NCI-H2107 (cell line): ENCODE measurements at regions not wholly inside any gene's neighbourhood (a gene's known extent, or its start where the extent isn't known, plus 50 kb on each side); places are given as distances from the start of the nearest gene placed in this dataset.
"Not testable (repeated sequence)": the region's sequence is repeated elsewhere in the genome, so short reads cannot be mapped to it uniquely, and the experiment has no call there.

Experiments
- DNase-seq: peaks from one replicate; lab custom pipeline; 2025; lab: John Stamatoyannopoulos, UW

- not testable (repeated sequence) for DNase-seq
These were observed 110.0 kb upstream of the NDUFV2 start for GRCh38 chr18:8992500-8992899.

DNA sequence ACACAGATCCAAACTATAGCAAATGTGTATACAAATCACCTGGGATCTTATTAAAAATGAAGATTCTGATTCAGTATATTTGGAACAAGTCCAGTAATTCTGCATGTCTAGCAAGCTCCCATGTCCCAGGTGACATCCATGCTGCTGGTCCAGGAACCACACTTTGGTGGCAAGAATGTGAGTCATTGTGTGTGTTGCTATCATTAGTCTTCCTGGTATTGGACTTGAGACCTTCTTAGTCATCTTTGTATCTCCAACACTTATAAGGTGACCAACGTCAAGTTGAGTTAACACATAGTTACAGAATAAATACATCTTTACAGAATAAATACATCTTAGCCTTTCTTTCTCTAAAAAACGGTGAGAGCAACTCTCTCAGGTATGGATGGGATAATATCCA, 107.9 kb upstream of the NDUFV2 start:
- no peak for DNase-seq

DNA sequence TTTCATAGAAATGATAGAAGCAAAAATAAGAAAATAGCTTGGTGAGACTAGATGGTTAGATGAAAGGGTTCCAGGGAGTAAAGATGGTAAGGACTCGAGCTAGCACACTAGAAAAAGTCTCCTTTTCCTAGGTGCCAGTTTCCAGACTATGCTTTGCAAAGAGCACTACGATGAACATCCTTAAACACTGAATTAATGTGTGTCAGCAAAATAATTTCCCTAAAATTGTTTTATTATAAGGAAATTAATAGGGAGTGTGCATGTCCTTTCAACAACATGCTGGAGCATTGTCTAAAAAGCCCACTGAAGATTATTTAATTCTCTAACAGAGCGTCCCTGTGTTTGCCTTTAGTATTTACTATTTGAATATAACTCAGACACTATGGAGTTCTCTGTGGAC, 107.4 kb upstream of the NDUFV2 start:
- DNase-seq: no peak

DNA sequence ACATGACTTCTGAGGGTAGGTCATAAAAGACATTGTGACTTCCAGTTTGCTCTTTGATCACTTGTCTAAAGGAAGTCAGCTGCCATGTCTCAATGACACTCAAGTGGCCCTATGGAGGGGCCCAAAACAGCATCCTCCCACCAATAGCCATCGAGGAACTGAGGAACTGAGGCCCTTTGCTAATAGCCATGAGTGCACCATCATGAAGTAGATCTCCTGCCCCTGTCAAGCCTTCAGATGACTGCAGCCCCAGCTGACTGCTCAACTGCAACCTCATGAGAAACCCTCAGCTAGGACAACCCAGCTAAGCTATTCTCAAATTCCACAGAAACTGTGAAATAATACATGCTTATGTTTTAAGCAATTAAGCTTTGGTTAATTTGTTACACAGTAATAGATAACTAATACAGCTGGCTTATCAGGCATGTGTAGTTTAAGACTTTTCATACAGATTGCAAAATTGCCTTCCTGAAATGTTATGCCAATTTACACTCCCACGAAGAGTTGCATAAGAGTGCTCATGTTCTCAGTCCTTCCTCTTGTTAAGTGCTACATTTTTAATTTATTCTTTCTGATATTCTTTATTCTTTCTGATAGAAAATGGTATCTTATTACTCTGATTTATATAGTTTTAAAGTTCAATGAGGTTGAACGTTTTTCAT, 105.6 kb upstream of the NDUFV2 start:
- DNase-seq: no peak

DNA sequence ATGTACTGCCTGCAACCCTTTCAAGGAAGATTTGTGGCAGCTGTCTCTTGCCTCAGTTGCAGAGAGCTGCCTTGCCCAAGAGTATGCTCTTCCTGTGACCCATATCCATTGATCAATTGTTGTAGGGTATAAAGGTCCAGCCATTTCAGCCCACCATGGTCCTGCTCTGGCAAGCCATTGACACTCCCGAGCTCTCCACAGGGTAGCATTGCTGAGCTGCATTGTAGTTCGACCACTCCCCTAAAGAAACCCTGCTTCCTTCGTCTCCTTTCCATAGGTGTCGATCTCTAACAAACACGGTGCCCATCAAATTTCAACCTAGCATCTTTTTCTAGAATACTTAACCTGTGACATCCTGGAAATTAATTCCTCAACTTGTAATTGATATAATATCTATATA, 104.9 kb upstream of the NDUFV2 start:
- DNase-seq: no peak

DNA sequence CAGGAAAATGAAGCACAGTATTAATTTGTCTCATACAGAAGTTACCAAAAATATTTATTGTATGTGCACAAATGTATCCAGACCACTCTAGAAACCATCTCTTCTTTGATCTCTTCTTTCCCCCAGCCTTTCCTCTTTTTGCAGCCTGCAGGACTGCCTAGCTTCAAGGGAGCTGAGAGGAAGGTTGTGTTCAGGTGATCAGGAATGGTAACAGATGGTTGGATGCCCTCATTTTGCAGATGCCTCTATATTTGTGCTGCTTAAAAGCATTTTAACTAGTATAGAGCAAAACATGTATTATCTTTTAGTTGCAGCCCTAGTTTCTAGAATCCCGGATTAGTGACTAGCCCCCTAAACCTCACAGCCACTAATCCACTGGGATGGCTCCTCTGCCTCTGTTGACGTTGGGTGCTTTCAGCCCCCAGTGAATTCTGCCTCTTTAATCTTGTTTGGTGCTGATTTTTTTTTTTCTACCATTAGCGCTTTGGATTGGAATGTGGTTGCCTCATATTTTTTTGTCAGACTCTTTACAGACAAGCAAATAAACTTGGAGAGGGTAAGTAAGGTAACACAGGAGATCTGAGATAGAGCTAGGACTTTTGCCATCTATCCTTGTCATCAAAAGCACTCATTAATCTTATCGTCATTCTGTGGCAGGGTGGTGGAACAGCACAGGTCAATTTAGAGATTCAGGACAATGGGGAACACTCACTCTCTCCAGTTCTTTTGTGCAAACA, 103.8 kb upstream of the NDUFV2 start:
- DNase-seq: no peak

DNA sequence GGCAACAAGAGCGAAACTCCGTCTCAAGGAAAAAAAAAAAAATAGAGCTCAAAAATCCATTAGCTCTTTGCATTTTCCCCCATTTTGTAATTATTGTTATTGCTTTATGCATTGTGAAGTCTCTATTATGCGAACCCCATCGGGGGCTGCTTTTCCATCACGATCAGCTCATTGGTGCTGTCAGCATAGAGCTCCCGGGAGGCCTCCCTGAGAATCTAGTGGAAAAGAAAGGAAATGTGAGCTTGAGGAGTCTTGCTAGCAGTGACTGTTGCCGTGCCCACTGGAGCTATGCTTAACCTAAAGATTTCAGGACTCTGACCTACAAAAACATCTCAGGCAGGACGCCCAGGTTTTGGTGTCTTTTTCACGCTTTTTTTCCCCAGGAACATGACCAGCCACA, 102.6 kb upstream of the NDUFV2 start:
- no peak for DNase-seq

DNA sequence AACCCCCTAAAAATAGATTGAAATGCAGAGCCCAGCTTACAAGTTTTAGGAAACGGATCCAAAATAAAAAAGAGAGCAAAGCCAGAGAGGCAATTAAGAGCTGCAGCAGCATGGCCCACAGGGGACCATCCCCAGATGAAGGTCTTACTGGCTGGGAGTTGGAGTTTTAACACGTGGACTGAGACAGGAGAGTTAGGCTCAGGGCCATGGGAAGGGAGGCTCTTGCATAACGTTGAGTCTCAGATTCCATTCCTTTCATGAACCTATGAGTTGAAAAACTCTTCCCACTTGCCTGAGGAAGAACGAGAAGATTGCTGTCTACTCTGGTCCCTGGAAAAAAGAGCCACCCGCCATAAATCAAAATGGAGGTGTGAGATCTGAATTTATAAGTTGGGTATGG, 101.8 kb upstream of the NDUFV2 start:
- no peak for DNase-seq

DNA sequence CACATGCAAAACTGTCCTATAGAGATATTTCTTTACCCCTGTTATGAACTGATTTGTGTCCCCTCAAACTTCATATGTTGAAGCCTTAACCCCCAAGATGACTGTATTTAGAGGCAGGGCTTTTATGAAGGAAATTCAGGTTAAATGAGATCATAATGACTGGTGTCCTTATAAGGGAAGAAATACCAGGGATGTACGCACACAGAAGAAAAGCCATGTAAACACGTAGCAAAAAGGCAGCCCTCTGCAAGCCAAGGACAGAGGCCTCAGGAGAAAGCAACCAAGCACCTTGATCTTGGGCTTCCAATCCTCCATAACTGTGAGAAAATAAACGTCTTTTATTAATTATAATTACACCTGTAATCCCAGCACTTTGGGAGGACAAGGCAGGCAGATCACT, 101.3 kb upstream of the NDUFV2 start:
- no peak for DNase-seq

- no peak for DNase-seq
These were observed 98.9 kb upstream of the NDUFV2 start for GRCh38 chr18:9003406-9004100.

GRCh38 chr18:9004308-9004707, 98.2 kb upstream of the NDUFV2 start:
- not testable (repeated sequence) for DNase-seq

- not testable (repeated sequence) for DNase-seq
These were observed 94.8 kb upstream of the NDUFV2 start for GRCh38 chr18:9007700-9008099.

DNA sequence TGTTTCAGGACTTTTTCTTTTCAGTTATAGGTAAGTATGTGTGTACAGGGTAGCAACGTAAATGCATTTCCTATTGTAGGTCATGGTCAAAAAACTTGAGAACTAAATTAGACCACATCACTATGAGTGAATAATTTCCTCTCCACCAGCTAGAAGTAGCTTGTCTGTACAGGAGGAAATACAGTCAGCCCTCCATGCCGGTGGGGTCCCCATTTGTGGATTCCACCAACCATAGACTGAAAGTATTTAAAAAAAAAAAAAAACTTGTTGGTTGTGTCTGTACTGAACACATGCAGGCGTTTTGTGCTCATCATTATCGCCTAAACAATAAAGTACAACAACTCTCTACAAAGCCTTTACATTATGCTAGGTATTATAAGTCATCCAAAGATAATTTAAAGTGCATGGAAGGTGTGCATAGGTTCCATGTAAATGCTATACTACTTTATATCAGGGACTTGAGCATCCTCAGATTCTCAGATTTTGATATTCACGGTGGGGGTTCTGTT, 94.2 kb upstream of the NDUFV2 start:
- no peak for DNase-seq

DNA sequence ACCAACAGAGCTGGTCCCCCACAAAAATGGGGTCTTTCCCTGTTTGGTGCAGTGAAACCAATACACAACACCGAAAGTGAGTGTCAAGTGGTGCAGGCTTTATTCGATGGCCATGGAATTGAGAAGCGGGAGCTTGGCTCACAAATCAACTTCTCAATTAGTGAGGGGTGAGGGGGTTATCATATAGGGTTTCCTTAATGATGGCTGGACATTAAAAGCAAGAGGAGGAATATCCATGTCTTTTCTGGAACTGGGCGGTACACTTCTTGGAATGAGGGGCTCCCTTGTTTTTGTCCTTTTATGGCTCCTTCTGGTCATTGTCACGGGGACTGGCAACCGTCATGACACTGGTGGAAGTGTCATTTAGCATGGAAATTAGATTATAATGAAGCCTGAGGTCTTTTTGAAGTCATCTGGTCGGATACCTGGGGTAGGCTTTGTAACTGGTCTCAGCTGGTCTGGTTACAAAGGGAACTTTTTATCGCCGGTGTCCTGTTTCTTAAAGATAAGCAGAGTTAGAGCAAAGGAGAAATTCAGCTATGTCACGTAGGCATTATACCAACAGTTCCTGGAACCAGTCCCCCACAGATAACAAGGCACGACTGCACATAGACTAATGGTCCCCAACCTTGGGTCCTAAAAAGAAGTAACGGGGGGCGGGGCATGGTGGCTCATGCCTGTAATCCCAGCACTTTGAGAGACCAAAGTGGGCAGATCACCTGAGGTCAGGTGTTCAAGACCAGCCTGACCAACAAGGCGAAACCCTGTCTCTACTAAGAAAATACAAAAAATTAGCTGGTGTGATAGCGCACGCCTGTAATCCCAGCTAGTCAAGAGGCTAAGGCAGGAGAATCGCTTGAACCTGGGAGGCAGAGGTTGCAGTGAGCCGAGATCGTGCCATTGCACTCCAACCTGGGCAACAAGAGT, 93.5 kb upstream of the NDUFV2 start:
- no peak for DNase-seq

- DNase-seq: no peak
These were observed 92.6 kb upstream of the NDUFV2 start for GRCh38 chr18:9009703-9010488.

GRCh38 chr18:9011431-9011830, 91.1 kb upstream of the NDUFV2 start:
- DNase-seq: no peak

DNA sequence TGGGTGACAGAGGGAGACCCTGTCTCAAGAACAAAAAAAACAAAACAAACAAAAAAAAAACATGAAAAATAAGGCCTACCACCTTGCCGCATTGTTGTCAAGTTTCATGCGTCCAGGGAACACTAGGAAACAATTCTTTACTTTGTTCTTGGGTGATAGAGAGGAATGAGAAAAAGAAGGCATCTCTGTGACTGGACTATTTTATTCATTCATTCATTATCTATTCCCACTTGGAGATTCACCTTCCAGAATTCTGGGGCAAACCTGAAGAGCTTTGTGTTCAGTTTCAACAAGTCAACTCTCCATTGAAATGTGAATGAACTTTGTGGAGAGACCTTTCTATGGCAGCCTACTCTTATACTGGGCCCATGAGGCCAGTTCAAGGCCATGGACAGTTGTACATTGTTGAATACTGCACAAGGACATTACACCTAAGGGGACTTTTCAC, 88.5 kb upstream of the NDUFV2 start:
- no peak for DNase-seq

DNA sequence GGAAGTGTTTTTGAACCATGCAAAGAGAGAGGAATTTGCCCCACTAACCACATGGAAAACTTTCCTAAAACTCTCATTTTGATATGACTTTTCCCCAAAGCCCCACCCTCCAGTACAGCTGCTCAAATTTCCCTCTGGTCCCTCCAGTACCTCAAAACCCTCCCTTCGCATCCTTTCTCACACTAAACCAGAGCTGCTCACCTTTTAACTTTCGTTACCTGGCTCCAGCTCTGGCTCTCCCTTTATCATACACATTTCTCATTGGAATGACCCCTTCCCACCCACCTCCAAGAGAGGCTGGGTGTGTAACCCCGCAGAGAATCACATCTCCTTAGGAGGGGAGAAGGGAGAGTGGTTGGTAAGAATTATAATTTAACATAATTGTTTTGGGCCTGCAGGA, 86.8 kb upstream of the NDUFV2 start:
- no peak for DNase-seq

- no peak for DNase-seq
These were observed 85.8 kb upstream of the NDUFV2 start for GRCh38 chr18:9016633-9017166.

DNA sequence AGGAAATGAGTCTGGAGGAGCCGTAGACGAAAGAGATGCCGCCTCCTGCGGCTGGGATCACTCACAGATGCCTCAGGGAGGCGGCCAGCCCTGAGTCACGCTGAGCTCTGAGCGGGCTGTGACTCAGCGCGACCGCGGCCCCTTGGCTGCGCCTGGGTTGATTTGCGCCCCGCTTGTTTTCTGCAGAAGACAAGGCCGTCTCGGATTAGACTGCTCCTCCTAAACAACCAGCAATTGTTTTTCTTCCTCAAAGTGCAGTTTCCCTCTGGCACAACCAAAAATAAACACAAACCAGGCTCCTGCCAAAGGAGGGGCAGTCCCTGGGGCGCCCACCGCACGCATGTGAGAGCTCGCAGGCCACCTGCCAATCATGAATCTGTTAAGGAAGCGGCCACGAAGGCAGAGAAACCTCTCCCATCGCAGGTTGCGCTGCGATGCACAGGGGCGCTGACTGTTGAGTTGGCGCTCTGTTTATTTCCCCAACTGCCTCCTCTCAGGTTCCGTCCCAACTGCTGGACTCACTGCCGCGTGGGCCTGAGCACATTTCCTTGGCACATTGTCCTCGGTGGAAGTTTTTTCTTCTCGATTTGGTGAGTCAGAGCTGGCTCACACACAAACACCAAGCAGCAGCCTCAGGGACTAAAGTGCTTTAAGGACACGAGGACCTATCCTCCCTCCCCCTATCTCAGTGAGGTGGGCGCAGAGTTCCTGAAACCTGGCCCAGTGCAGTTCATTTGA, 85.2 kb upstream of the NDUFV2 start:
- DNase-seq: no peak
